Cardiac muscle cell (in vitro differentiated cells and primary cell): ENCODE measurements at regions not wholly inside any gene's neighbourhood (a gene's known extent, or its start where the extent isn't known, plus 50 kb on each side); places are given as distances from the start of the nearest gene placed in this dataset.

Experiments used
- DNase-seq, 2 donors: peaks; one replicate each; pipeline versions ENCODE4 v3.0.0 to v3.0.0-alpha.2; 2010 to 2017; ENCODE audit warnings: low read depth in 1 of 2, low spot score in 1 of 2
- H3K27ac ChIP-seq: fragments of 200-600 bp; sonication (generic); 2 replicates; pipeline ENCODE4 v1.5.1; 2016
- H3K27me3 ChIP-seq: fragments of 200-600 bp; sonication (generic); 2 replicates; pipeline ENCODE4 v1.6.0; 2016; ENCODE audit warnings: control low read depth
- H3K36me3 ChIP-seq: fragments of 200-600 bp; sonication (generic); 2 replicates; pipeline ENCODE4 v1.5.1; 2016; ENCODE audit warnings: control low read depth
- H3K4me1 ChIP-seq: fragments of 200-600 bp; sonication (generic); 2 replicates; pipeline ENCODE4 v1.8.1; 2017; ENCODE audit warnings: low read depth, mild to moderate bottlenecking, mixed run types
- H3K4me3 ChIP-seq: fragments of 200-600 bp; sonication (generic); 2 replicates; pipeline ENCODE4 v1.5.1; 2016; ENCODE audit warnings: mild to moderate bottlenecking
- H3K9me3 ChIP-seq: fragments of 200-600 bp; sonication (generic); 2 replicates; pipeline ENCODE4 v1.5.1; 2017; ENCODE audit warnings: low read depth, mild to moderate bottlenecking, control low read depth
- TF ChIP-seq, protein P1 (sequence below): IDR thresholded peaks from 2 replicates; pipeline ENCODE4 v1.5.1; 2012; ENCODE audit warnings: low read depth, mild to moderate bottlenecking, low read length

DNA sequence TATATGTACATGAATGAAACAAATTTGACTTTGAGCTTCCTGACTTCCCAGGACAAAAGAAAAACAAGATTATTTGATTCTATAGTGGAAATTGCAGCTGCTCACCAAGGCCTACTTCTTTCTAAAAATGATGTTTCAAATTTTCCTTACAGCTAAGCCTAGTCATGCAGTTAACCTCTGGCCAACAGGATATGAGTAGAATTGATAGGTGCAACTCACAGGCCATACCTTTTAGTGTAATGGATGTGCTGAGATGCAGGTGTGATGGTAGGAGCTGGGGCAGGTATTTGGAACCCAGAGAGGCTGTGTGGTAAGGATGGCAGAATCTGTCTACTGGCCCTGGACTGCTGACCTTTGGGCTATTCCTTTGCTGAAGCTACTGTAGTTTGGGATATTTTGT is 230.9 kb upstream of the PREP start:
- Histone ChIP-seq H3K4me3 (no peak overlapping the region), H3K36me3 (no peaks in the 10 kb centered on the region), H3K4me1 (no peaks in the 10 kb centered on the region), H3K27ac (no peak overlapping the region), H3K27me3 (no peaks in the 10 kb centered on the region), H3K9me3 (no peaks in the 10 kb centered on the region)
- DNase-seq: no peak
- TF ChIP-seq, protein P1, sequence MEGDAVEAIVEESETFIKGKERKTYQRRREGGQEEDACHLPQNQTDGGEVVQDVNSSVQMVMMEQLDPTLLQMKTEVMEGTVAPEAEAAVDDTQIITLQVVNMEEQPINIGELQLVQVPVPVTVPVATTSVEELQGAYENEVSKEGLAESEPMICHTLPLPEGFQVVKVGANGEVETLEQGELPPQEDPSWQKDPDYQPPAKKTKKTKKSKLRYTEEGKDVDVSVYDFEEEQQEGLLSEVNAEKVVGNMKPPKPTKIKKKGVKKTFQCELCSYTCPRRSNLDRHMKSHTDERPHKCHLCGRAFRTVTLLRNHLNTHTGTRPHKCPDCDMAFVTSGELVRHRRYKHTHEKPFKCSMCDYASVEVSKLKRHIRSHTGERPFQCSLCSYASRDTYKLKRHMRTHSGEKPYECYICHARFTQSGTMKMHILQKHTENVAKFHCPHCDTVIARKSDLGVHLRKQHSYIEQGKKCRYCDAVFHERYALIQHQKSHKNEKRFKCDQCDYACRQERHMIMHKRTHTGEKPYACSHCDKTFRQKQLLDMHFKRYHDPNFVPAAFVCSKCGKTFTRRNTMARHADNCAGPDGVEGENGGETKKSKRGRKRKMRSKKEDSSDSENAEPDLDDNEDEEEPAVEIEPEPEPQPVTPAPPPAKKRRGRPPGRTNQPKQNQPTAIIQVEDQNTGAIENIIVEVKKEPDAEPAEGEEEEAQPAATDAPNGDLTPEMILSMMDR: no peak

DNA sequence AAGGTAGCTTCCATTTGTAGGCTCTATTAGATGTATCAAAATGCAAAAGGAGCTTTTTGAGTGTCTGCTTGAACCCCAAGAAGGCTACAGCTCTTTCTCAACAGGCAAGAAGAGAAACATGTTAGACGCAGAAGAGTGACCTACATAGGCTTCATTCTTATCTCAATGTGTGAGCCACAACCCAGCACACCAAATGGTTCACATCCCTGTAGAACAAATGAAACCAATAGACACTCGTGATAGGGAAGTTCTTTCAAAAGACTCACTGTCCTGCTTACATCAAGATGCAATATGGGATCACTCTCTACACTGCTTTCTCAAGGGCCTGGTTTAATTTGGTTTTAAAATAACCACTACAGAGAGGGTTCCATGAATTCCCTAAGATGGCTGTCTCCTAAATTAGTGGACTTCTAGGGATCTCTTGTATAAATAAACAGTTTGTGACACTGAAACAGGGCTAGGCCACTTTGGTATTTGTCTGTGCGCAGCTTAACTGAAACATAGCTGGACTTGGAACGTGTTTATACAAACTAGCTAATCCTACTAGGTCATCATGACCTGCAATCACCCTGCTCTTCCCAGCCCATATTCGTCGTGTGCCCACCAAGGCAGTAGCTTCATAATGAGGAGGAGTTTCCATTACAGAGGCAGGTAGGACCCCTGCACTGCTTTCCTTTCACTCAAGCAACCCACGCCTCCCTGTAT is 225.4 kb upstream of the PREP start:
- H3K4me3 ChIP-seq: no peak overlapping the region
- H3K9me3 ChIP-seq: no peaks in the 10 kb centered on the region
- H3K4me1 ChIP-seq: no peaks in the 10 kb centered on the region
- TF ChIP-seq, protein P1: no peak
- H3K27me3 ChIP-seq: no peaks in the 10 kb centered on the region
- no peak for DNase-seq
- H3K27ac ChIP-seq: no peak overlapping the region
- H3K36me3 ChIP-seq: no peaks in the 10 kb centered on the region

GRCh38 chr6:105626295-105627158 is 223.6 kb upstream of the PREP start:
- no peak for DNase-seq
- Histone ChIP-seq H3K9me3 (no peaks in the 10 kb centered on the region), H3K4me1 (no peaks in the 10 kb centered on the region), H3K27ac (no peak overlapping the region), H3K36me3 (no peaks in the 10 kb centered on the region), H3K27me3 (no peaks in the 10 kb centered on the region), H3K4me3 (no peak overlapping the region)
- TF ChIP-seq, protein P1: no peak

- Histone ChIP-seq H3K4me3 (no peak overlapping the region), H3K27me3 (no peaks in the 10 kb centered on the region), H3K9me3 (no peaks in the 10 kb centered on the region), H3K36me3 (no peaks in the 10 kb centered on the region), H3K4me1 (no peaks in the 10 kb centered on the region), H3K27ac (no peak overlapping the region)
- peak in 1 of 2 donors; percentile 21 for DNase-seq
- TF ChIP-seq, protein P1: no peak
These were observed 221.1 kb upstream of the PREP start for GRCh38 chr6:105624021-105624420.

DNA sequence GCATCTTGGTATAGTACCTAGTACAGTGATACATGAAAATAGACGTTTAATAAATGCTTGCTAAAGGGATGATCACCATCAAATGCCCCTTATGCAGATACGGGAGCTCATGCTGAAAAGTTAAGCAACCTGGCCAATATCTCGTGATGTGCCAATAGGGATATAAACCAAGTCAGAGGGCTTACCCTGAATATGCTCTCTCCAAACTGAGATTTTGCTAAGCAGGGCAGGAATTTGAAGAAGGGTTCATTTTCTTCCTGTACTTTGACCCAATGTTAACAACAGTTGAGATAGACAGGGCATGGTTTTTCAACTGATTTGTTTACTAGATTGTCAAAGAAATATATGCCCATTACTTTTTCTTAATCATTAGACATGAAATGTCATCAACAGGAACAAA is 219.3 kb upstream of the PREP start:
- H3K9me3 ChIP-seq: no peaks in the 10 kb centered on the region
- no peak overlapping the region for H3K27ac ChIP-seq
- no peak for DNase-seq
- no peaks in the 10 kb centered on the region for H3K36me3 ChIP-seq
- no peak overlapping the region for H3K4me3 ChIP-seq
- no peaks in the 10 kb centered on the region for H3K27me3 ChIP-seq
- no peaks in the 10 kb centered on the region for H3K4me1 ChIP-seq
- TF ChIP-seq, protein P1: no peak
